ENCODE measurements at regions not wholly inside any gene's neighbourhood (a gene's known extent, or its start where the extent isn't known, plus 50 kb on each side); places are given as distances from the start of the nearest gene placed in this dataset.

- DNase-seq, result no peak
These were observed 486.7 kb downstream of the EIPR1 start for GRCh38 chr2:2890901-2891300.

GRCh38 chr2:2890246-2890645 is 487.4 kb downstream of the EIPR1 start:
- no peak for DNase-seq

GRCh38 chr2:2889646-2890045 is 488.0 kb downstream of the EIPR1 start:
- DNase-seq, result no peak

- no peak for DNase-seq
These were observed 488.5 kb downstream of the EIPR1 start for GRCh38 chr2:2889141-2889540.

- no peak for DNase-seq
These were observed 489.7 kb downstream of the EIPR1 start for GRCh38 chr2:2887772-2888387.

GRCh38 chr2:2886922-2887321 is 490.7 kb downstream of the EIPR1 start:
- DNase-seq, result no peak

- no peak for DNase-seq
These were observed 496.1 kb downstream of the EIPR1 start for GRCh38 chr2:2881499-2881898.

GRCh38 chr2:2880938-2881337 is 496.7 kb downstream of the EIPR1 start:
- DNase-seq, result no peak

- DNase-seq, result no peak
These were observed 497.8 kb downstream of the EIPR1 start for GRCh38 chr2:2879781-2880180.

- DNase-seq, result no peak
These were observed 498.5 kb downstream of the EIPR1 start for GRCh38 chr2:2879071-2879470.

- DNase-seq, result no peak
These were observed 500.2 kb downstream of the EIPR1 start for GRCh38 chr2:2877427-2877826.

- no peak for DNase-seq
These were observed 501.0 kb downstream of the EIPR1 start for GRCh38 chr2:2876331-2877221.

GRCh38 chr2:2875831-2876230 is 501.8 kb downstream of the EIPR1 start:
- no peak for DNase-seq

GRCh38 chr2:2875296-2875695 is 502.3 kb downstream of the EIPR1 start:
- no peak for DNase-seq

GRCh38 chr2:2874805-2875204 is 502.8 kb downstream of the EIPR1 start:
- DNase-seq, result no peak

- no peak for DNase-seq
These were observed 503.3 kb downstream of the EIPR1 start for GRCh38 chr2:2874341-2874740.

- DNase-seq, result no peak
These were observed 504.2 kb downstream of the EIPR1 start for GRCh38 chr2:2873450-2873811.

GRCh38 chr2:2872713-2873449 is 504.7 kb downstream of the EIPR1 start:
- no peak for DNase-seq

- no peak for DNase-seq
These were observed 505.4 kb downstream of the EIPR1 start for GRCh38 chr2:2872309-2872617.

- DNase-seq, result no peak
These were observed 505.9 kb downstream of the EIPR1 start for GRCh38 chr2:2871480-2872308.

GRCh38 chr2:2870106-2870505 is 507.5 kb downstream of the EIPR1 start:
- no peak for DNase-seq

- DNase-seq, result no peak
These were observed 508.1 kb downstream of the EIPR1 start for GRCh38 chr2:2869553-2869952.

GRCh38 chr2:2868085-2868484 is 509.5 kb downstream of the EIPR1 start:
- no peak for DNase-seq

Data from T-helper 1 cell (primary cell).